ENCODE measurements at regions not wholly inside any gene's neighbourhood (a gene's known extent, or its start where the extent isn't known, plus 50 kb on each side); places are given as distances from the start of the nearest gene placed in this dataset.

GRCh38 chr2:234309431-234309830 is 187.4 kb downstream of the ARL4C start:
- H3K27me3 ChIP-seq (ENCODE audit: control insufficient read depth, insufficient read depth, low read length): no peaks in the 10 kb centered on the region
- no peaks in the 10 kb centered on the region for H3K36me3 ChIP-seq (ENCODE audit: control insufficient read depth, insufficient read depth, low read length)
- no peak for TF ChIP-seq CTCF (IDR thresholded peaks at IDR 0.05)
- no peaks in the 10 kb centered on the region for H3K9me3 ChIP-seq (ENCODE audit: control insufficient read depth, low read length)
- no peak overlapping the region for H3K27ac ChIP-seq
- no peak overlapping the region for H2AFZ ChIP-seq
- no peaks in the 10 kb centered on the region for H3K79me2 ChIP-seq
- H3K4me2 ChIP-seq (ENCODE audit: low read length): no peak overlapping the region
- H3K4me3 ChIP-seq (ENCODE audit: low read depth, low read length): no peak overlapping the region
- H3K4me1 ChIP-seq: no peaks in the 10 kb centered on the region
- no peak overlapping the region for H3K9ac ChIP-seq

- Histone ChIP-seq H3K79me2 (no peaks in the 10 kb centered on the region), H3K4me1 (no peaks in the 10 kb centered on the region), H3K9me3 (ENCODE audit: control insufficient read depth, low read length) (no peaks in the 10 kb centered on the region), H3K4me2 (ENCODE audit: low read length) (no peak overlapping the region), H3K27me3 (ENCODE audit: control insufficient read depth, insufficient read depth, low read length) (no peaks in the 10 kb centered on the region), H3K36me3 (ENCODE audit: control insufficient read depth, insufficient read depth, low read length) (no peaks in the 10 kb centered on the region), H2AFZ (no peak overlapping the region), H3K9ac (no peak overlapping the region), H3K4me3 (ENCODE audit: low read depth, low read length) (no peak overlapping the region), H3K27ac (no peak overlapping the region)
- TF ChIP-seq CTCF (IDR thresholded peaks at IDR 0.05): no peak
Measured at GRCh38 chr2:234308813-234309195, 188.1 kb downstream of the ARL4C start.

- TF ChIP-seq CTCF (IDR thresholded peaks at IDR 0.05): no peak
- no peaks in the 10 kb centered on the region for H3K4me1 ChIP-seq
- H3K36me3 ChIP-seq (ENCODE audit: control insufficient read depth, insufficient read depth, low read length): no peaks in the 10 kb centered on the region
- no peak overlapping the region for H3K9ac ChIP-seq
- H3K79me2 ChIP-seq: no peaks in the 10 kb centered on the region
- no peak overlapping the region for H3K27ac ChIP-seq
- H2AFZ ChIP-seq: no peak overlapping the region
- no peak overlapping the region for H3K4me3 ChIP-seq (ENCODE audit: low read depth, low read length)
- no peaks in the 10 kb centered on the region for H3K9me3 ChIP-seq (ENCODE audit: control insufficient read depth, low read length)
- no peak overlapping the region for H3K4me2 ChIP-seq (ENCODE audit: low read length)
- no peaks in the 10 kb centered on the region for H3K27me3 ChIP-seq (ENCODE audit: control insufficient read depth, insufficient read depth, low read length)
Measured at GRCh38 chr2:234308073-234308812, 188.6 kb downstream of the ARL4C start.

DNA sequence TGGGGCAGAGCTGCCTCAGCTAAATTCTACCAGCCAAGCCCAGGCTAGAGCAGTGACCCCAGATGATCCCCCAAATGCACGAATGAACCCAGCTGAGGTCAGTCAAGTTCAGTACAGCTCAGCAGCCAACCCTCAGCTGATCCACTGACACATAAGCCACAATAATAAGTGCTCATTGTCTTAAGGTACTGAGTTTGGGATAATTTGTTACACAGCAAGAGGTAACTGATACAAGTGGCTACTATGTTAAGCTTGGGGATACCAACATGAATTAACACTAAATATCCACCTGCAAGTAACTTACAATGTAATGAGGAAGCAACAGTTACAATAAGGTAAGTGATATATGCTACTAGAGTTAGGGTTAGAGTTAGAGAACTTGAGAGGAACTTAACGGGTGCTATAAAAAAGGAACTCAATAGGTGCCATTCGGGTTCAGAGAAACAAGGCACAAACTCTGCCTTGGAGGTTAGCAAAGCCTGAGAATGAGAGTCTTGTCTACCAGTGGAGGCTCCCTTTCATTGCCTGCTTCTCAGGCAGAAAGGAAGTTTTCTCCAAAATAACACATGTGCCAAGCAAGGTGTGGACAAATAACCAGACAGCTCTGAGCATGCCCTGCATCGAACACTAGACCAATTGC is 189.4 kb downstream of the ARL4C start:
- Histone ChIP-seq H3K4me3 (ENCODE audit: low read depth, low read length) (no peak overlapping the region), H3K27me3 (ENCODE audit: control insufficient read depth, insufficient read depth, low read length) (no peaks in the 10 kb centered on the region), H3K4me1 (no peaks in the 10 kb centered on the region), H3K9me3 (ENCODE audit: control insufficient read depth, low read length) (no peaks in the 10 kb centered on the region), H3K9ac (no peak overlapping the region), H3K27ac (no peak overlapping the region), H3K4me2 (ENCODE audit: low read length) (no peak overlapping the region), H2AFZ (no peak overlapping the region), H3K36me3 (ENCODE audit: control insufficient read depth, insufficient read depth, low read length) (no peaks in the 10 kb centered on the region), H3K79me2 (no peaks in the 10 kb centered on the region)
- no peak for TF ChIP-seq CTCF (IDR thresholded peaks at IDR 0.05)

Measured in parathyroid adenoma (tissue), 2 donors.